OCI-LY7 (cell line): ENCODE measurements at regions not wholly inside any gene's neighbourhood (a gene's known extent, or its start where the extent isn't known, plus 50 kb on each side); places are given as distances from the start of the nearest gene placed in this dataset.
A peak's percentile ranks its signal among the peaks of the same experiment; 100 is the strongest.
"Not testable (repeated sequence)": the region's sequence is repeated elsewhere in the genome, so short reads cannot be mapped to it uniquely, and the experiment has no call there.

ENCODE experiments used
- BruUV-seq: library from RNA; stranded (reverse); fragments of 400-500 nt; replicated peaks from 2 replicates; lab custom pipeline; 2021; lab: Mats Ljungman, UMichigan
- CTCF ChIA-PET: fragments of 300-600 bp; sonication (Branson Sonifier 250); formaldehyde crosslinking; loops from one replicate; lab custom pipeline; 2022; ENCODE audit warnings: antibody characterized with exemption; ENCODE audit not compliant: unreplicated experiment; lab: Charles Lee
- POLR2A ChIA-PET: fragments of 300-600 bp; sonication (Branson Sonifier 250); formaldehyde crosslinking; loops from one replicate; lab custom pipeline; 2022; ENCODE audit warnings: antibody characterized with exemption; lab: Charles Lee
- DNase-seq: peaks from one replicate; pipeline ENCODE4 v3.0.0-alpha.2; 2015; ENCODE audit warnings: low spot score
- H2AFZ ChIP-seq: fragments of 200-600 bp; sonication (generic), shearing (Covaris generic); 2 replicates; pipeline ENCODE4 v1.6.1; 2014; ENCODE audit warnings: mild to moderate bottlenecking, antibody characterized with exemption, low read length, moderate library complexity
- H3K27ac ChIP-seq: fragments of 200-600 bp; sonication (generic); 2 replicates; pipeline ENCODE4 v1.5.1; 2014; ENCODE audit warnings: mixed run types, low read depth, mild to moderate bottlenecking, moderate library complexity, low read length, inconsistent platforms; ENCODE audit not compliant: poor library complexity, severe bottlenecking
- H3K36me3 ChIP-seq: fragments of 200-600 bp; sonication (generic); 2 replicates; pipeline ENCODE4 v1.6.1; 2014; ENCODE audit warnings: mild to moderate bottlenecking, antibody characterized with exemption, low read length, moderate library complexity, mixed read lengths; ENCODE audit not compliant: insufficient read depth
- H3K4me1 ChIP-seq: fragments of 200-600 bp; sonication (generic); 2 replicates; pipeline ENCODE4 v1.5.1; 2014; ENCODE audit warnings: mild to moderate bottlenecking, low read length; ENCODE audit not compliant: insufficient read depth, poor library complexity, severe bottlenecking
- H3K4me2 ChIP-seq: fragments of 200-600 bp; sonication (generic); 2 replicates; pipeline ENCODE4 v1.6.1; 2014; ENCODE audit warnings: mild to moderate bottlenecking, low read length
- H3K4me3 ChIP-seq: fragments of 200-600 bp; sonication (generic); 2 replicates; pipeline ENCODE4 v1.5.1; 2014; ENCODE audit warnings: mild to moderate bottlenecking, low read depth, low read length; ENCODE audit not compliant: poor library complexity, severe bottlenecking
- H3K79me2 ChIP-seq: fragments of 200-600 bp; sonication (generic); 2 replicates; pipeline ENCODE4 v1.6.1; 2016; ENCODE audit warnings: low read depth, mild to moderate bottlenecking, low read length, moderate library complexity, mixed read lengths; ENCODE audit not compliant: insufficient read depth
- H3K9me2 ChIP-seq: fragments of 200-600 bp; sonication (generic); 2 replicates; pipeline ENCODE4 v1.6.1; 2016; ENCODE audit warnings: mild to moderate bottlenecking, low read length, mixed read lengths; ENCODE audit not compliant: insufficient read depth
- H3K9me3 ChIP-seq: fragments of 200-600 bp; sonication (generic); 2 replicates; pipeline ENCODE4 v1.6.1; 2014; ENCODE audit warnings: mild to moderate bottlenecking, mixed run types, low read length, mixed read lengths
- H4K20me1 ChIP-seq: fragments of 200-600 bp; sonication (generic); 2 replicates; pipeline ENCODE4 v1.6.1; 2014; ENCODE audit warnings: mild to moderate bottlenecking, antibody characterized with exemption, low read length, moderate library complexity, mixed read lengths; ENCODE audit not compliant: insufficient read depth
- EZH2phosphoT487 ChIP-seq: fragments of 200-600 bp; sonication (generic); IDR thresholded peaks from 2 replicates; pipeline ENCODE4 v1.6.1; 2018; ENCODE audit warnings: low read depth, borderline replicate concordance, mild to moderate bottlenecking, mixed run types, antibody characterized with exemption, low read length, moderate library complexity, mixed read lengths
- intact Hi-C: fragments of 100-400 bp; cut with micrococcal nuclease; formaldehyde crosslinking; loops from one replicate; pipeline ENCODE4 v1.10.0; 2022; ENCODE audit not compliant: unreplicated experiment
- TF ChIP-seq, protein P1 (sequence below): fragments of 200-600 bp; sonication (generic); conservative IDR thresholded peaks from 2 replicates; pipeline ENCODE4 v1.5.1; 2014; ENCODE audit warnings: mild to moderate bottlenecking, antibody characterized with exemption, low read length, moderate library complexity, mixed read lengths

DNA sequence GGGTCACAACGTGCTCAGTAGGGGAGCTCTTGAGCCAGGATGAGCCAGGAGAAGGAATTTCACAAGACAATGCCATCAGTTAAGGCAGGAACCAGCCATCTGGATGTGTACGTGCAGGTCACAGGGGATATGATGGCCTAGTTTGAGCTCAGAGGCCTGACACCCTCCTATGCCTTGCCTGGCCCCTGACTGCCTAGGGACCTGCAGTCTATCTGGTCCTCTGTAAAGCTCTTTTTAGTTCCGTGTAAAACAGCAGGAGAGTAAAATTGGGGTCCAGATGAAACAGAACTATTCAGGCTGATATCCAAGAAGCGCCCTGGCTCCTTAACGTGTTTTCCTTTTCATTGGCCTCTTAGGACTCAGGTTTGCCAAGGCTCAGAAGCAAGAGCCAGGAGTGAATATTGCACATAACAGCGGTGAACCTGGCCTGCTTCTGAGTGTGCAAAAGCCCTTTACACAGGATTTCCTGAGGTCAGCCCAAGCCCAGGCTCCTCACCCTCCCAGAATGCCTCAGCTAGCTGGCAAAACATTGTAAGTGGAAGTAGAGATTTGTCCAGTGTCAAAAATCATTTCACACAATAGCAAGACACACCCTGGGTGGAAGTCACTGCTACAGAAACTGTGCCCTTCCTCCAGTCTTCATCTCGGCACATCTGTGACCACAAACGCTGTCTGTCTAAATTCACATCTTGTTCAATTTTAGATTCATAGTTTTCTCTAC, 777.2 kb downstream of the UQCRFS1 start:
- no TSS peak for BruUV-seq

DNA sequence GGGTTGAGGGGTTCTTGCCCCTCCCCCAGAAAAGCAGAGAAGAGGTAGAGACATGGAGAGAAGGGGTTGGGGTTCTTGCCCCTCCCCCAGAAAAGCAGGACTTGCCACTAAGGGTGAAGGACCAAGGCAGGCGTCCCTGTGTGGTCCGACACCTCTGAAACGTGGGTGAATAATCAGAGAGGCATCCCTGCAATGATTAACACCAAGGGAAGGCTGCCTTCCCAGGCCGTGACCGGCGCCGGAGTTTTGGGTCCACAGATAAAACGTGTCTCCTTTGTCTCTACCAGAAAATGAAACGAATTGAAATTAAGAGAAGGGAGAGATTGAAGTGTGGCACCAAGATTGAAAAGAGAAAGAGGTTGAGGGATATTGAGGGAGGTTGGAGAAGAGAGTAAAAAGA, 778.2 kb downstream of the UQCRFS1 start:
- H3K36me3 ChIP-seq, POLR2A ChIA-PET, H3K9me3 ChIP-seq, DNase-seq, H3K9me2 ChIP-seq, CTCF ChIA-PET, H3K4me2 ChIP-seq, BruUV-seq, H3K79me2 ChIP-seq, H2AFZ ChIP-seq, intact Hi-C loops, H4K20me1 ChIP-seq, H3K4me3 ChIP-seq: not testable (repeated sequence)
- Histone ChIP-seq H3K27ac (peak overlapping the region; percentile 83), H3K4me1 (peaks cover 44% of the 10 kb centered on the region)

More for the DNA sequence above, 777.2 kb downstream of the UQCRFS1 start:
- ChIA-PET CTCF (interaction anchor here (1.3 kb wide), 1 partner anchor 198 kb away, joined by 3 read pairs; no protein-coding TSS in a partner anchor), POLR2A (interaction anchor here (0.6 to 0.9 kb wide), 2 partner anchors 43 to 109 kb away, joined by 3 to 4 read pairs; no protein-coding TSS in a partner anchor)
- Histone ChIP-seq H2AFZ (peak overlapping the region; percentile 26; the same call in 1 of the 2 replicates), H3K4me2 (peak overlapping the region; percentile 54), H3K36me3 (no peaks in the 10 kb centered on the region), H3K4me1 (peaks cover 35% of the 10 kb centered on the region), H3K79me2 (no peaks in the 10 kb centered on the region), H3K27ac (peak overlapping the region; percentile 83), H3K4me3 (no peak overlapping the region), H3K9me2 (no peaks in the 10 kb centered on the region), H3K9me3 (no peaks in the 10 kb centered on the region), H4K20me1 (no peaks in the 10 kb centered on the region)
- intact Hi-C loops: no loop called here
- peak; percentile 54 for DNase-seq
- TF ChIP-seq, protein P1, sequence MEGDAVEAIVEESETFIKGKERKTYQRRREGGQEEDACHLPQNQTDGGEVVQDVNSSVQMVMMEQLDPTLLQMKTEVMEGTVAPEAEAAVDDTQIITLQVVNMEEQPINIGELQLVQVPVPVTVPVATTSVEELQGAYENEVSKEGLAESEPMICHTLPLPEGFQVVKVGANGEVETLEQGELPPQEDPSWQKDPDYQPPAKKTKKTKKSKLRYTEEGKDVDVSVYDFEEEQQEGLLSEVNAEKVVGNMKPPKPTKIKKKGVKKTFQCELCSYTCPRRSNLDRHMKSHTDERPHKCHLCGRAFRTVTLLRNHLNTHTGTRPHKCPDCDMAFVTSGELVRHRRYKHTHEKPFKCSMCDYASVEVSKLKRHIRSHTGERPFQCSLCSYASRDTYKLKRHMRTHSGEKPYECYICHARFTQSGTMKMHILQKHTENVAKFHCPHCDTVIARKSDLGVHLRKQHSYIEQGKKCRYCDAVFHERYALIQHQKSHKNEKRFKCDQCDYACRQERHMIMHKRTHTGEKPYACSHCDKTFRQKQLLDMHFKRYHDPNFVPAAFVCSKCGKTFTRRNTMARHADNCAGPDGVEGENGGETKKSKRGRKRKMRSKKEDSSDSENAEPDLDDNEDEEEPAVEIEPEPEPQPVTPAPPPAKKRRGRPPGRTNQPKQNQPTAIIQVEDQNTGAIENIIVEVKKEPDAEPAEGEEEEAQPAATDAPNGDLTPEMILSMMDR: no peak
- no peak for TF ChIP-seq EZH2phosphoT487

DNA sequence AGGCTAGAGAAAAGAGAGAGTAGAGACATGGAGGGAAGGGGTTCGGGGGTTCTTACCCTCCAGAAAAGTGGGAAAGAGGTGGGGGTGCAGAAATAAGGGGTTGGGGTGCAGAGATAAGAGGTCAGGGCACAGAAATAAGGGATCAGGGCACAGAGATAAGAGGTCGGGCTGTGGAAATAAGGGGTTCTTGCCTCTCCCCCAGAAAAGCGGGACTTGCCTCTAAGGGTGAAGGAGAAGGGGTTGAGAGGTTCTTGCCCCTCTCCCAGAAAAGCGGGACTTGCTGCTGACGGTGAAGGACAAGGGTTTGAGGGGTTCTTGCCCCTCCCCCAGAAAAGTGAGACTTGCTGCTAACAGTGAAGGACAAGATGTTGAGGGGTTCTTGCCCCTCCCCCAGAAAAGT, 778.6 kb downstream of the UQCRFS1 start:
- CTCF ChIA-PET, DNase-seq, H3K36me3 ChIP-seq, H4K20me1 ChIP-seq, H3K4me3 ChIP-seq, H3K4me2 ChIP-seq, H3K79me2 ChIP-seq, BruUV-seq, intact Hi-C loops, H3K9me2 ChIP-seq, H2AFZ ChIP-seq, POLR2A ChIA-PET, H3K27ac ChIP-seq, H3K9me3 ChIP-seq: not testable (repeated sequence)
- peaks cover 48% of the 10 kb centered on the region for H3K4me1 ChIP-seq

DNA sequence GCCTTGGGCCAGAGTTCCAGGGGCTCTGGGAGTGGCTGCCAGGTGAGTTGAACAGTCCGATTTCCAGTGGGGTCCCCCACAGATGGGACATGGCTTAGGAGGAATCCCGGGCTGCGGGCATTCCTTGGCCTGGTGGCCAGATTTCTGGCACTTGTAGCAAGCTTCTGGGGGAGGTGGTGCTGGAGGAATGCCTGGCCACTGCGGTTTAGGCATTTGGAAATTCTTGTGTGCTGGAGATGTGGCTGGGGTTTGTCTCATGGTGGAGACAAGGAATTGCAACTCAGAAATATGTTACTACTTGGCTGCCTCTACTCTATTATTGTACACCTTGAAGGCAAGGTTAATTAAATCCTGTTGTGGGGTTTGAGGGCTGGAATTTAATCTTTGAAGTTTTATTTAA, 779.8 kb downstream of the UQCRFS1 start:
- H3K9me3 ChIP-seq, BruUV-seq, H3K27ac ChIP-seq, H3K36me3 ChIP-seq, H4K20me1 ChIP-seq, H2AFZ ChIP-seq, H3K9me2 ChIP-seq, POLR2A ChIA-PET, CTCF ChIA-PET, H3K4me2 ChIP-seq, intact Hi-C loops, H3K4me3 ChIP-seq, H3K79me2 ChIP-seq, DNase-seq: not testable (repeated sequence)
- peaks cover 60% of the 10 kb centered on the region for H3K4me1 ChIP-seq
